ENCODE measurements at regions not wholly inside any gene's neighbourhood (a gene's known extent, or its start where the extent isn't known, plus 50 kb on each side); places are given as distances from the start of the nearest gene placed in this dataset.

DNA sequence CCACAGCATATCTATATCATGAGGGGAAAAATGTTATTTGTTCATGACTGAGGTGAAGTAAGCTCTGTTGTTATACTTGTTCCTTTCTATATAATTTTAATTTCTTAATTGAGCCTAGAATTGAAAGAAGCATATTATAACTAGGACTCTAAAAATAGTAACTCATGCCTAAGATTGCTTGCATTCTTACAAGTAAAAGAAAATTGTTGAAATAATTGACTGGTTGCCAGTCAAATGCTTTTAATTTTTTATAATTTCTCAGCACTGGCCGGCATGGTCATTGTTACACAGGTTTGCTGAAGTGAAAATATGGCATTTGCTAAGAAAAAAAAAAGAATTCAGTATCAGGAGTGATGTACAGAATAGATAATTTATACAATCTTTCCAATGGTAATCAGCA, 104.8 kb downstream of the GASK1B start:
- DNase-seq, result no peak
- TF ChIP-seq POLR2A (IDR thresholded peaks at IDR 0.05; ENCODE audit: low read length) (no peak), GATA1 (IDR thresholded peaks at IDR 0.05; ENCODE audit: low read depth, low read length) (no peak)

DNA sequence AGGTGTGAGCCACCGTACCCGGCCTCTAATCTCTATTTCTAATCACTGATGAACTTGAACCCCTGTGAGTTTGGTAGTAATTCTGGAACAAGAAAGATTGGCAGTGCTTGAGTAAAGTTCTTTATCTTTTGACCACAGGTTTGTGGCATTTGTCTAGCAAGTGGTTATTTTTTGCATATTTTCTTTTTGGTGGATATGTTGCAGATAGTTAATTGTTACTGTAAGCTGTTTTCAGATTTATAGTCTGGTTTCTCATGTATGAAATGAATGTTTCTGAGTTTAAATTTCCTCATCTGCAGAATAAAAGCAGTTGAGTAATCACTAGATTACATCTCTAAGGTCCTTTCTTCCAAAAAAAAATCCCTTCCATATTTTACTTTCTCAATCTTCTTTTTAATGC, 105.2 kb downstream of the GASK1B start:
- no peak for TF ChIP-seq POLR2A (IDR thresholded peaks at IDR 0.05; ENCODE audit: low read length)
- no peak for TF ChIP-seq GATA1 (IDR thresholded peaks at IDR 0.05; ENCODE audit: low read depth, low read length)
- DNase-seq, result no peak

DNA sequence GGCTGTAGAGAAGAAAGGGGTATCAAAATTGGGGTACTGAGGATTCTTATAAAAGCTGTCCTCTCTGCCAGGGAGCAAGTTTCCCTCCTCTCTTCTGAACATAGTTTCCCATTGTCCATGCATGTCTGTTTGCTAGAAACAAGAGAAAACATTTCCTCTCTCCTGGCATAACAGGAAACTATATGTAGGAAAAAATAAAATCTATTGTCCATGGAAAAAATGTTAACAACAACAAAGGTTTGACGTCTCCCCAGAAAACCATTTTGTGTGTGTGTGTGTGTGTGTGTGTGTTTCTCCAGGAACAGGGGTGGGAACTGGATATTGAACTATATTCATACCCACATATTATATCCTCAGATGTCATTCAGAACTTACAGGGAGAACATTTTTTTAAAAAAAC, 107.2 kb downstream of the GASK1B start:
- no peak for DNase-seq
- TF ChIP-seq GATA1 (IDR thresholded peaks at IDR 0.05; ENCODE audit: low read depth, low read length), result no peak
- no peak for TF ChIP-seq POLR2A (IDR thresholded peaks at IDR 0.05; ENCODE audit: low read length)

DNA sequence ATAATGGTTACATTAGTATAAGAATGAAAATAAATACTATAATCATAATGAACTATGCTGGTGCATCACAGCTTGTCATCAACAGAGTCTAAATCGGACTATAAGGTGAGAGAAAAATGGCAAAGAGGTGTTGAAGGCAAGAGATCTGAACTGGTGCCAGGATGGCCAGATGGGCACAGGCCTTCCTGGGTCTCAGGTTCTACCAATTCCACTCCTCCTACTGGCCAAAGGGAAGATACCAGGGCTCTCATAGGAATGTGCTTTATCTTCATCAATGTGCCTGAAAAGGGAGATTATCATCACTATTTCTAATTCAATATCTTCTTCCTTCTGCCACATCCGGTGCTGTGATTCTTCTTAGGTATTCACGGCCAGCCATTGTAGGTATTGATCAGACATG, 107.6 kb downstream of the GASK1B start:
- DNase-seq, result no peak
- TF ChIP-seq POLR2A (IDR thresholded peaks at IDR 0.05; ENCODE audit: low read length) (no peak), GATA1 (IDR thresholded peaks at IDR 0.05; ENCODE audit: low read depth, low read length) (no peak)

DNA sequence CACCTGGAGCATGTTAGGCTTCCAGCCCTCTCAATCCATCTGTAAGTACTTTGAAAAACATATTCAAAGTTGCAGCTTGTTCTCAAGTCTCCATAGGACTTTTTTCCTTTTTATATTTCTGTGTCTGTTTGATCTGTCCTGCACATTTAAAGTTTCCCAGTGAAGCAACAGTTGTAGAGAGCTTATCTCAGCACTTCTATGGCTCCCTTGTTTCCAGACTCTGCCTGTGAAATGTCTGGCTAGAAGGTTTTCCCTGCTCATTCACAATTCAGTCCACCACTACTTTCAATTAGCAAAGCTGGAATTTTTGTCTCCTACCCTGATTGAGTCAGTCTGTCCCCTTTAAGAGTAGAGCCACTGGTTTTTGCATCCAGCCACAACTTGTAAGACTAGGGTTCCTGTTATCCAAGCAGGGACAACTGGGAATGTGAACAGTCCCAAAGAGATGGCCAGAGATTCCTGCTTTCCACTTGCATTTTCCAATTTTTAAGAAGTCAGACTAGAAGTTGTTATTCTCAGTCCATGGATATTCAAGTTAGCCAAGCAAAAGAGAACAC, 116.1 kb downstream of the GASK1B start:
- no peak for DNase-seq
- TF ChIP-seq GATA1 (IDR thresholded peaks at IDR 0.05; ENCODE audit: low read depth, low read length) (no peak), POLR2A (IDR thresholded peaks at IDR 0.05; ENCODE audit: low read length) (no peak)

DNA sequence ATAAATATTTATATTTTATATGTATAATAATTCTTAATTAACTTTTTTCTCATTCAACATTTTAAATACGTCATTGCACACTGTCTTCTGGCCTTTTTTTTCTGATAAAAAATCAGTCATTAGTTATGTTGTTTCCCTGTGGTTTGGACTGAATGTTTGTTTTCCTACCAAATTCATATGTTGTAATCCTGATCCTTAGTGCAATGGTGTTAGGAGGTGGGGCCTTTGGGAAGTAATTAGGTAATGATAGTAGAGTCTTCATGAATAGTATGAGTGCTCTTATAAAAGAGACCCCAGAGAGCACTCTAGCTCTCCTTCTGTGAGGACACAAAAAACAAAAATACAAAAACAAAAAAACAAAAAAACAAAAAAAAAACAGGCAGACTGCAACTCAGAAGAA, 117.2 kb downstream of the GASK1B start:
- DNase-seq, result no peak

DNA sequence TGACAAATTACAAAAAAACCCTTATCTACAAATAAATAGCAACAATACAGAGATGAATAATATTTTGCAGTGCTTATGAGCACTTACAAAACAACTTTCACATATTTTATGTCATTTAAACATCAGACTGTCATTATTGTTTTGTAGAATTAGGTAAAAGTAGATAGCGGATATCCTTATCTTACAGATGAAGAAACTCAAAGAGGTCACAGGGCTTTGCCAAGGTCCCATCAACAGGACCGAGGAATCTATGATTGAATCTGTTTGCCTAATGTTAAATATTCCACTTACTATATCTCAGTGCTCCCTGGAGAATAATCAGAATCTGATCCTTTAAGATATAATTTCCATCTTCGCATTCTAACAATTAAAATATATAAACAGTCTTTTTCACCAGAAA, 119.0 kb downstream of the GASK1B start:
- TF ChIP-seq GATA1 (IDR thresholded peaks at IDR 0.05; ENCODE audit: low read depth, low read length), result no peak
- no peak for DNase-seq

More for the DNA sequence above, 117.2 kb downstream of the GASK1B start:
- TF ChIP-seq POLR2A (IDR thresholded peaks at IDR 0.05; ENCODE audit: low read length), result no peak
- TF ChIP-seq GATA1 (IDR thresholded peaks at IDR 0.05; ENCODE audit: low read depth, low read length), result no peak

DNA sequence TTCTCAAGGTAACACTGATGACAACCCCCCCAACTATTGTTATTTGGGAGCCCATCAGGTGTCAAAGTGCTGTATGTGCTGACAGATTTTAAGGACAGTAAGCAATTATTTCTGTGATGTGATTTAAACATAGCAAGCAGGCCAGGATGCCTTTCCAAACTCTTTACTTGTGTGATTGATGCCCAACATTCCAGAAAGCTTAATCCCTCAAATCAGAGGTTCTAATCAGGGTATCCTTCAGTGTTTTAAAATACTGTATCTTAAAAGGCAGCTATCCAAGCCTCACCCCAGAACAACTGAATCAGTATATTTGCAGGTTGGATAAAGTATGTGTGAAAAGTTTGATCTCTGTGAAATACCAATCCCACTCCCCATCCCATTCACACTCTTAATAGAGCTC, 119.7 kb downstream of the GASK1B start:
- TF ChIP-seq POLR2A (IDR thresholded peaks at IDR 0.05; ENCODE audit: low read length) (no peak), GATA1 (IDR thresholded peaks at IDR 0.05; ENCODE audit: low read depth, low read length) (no peak)
- DNase-seq, result no peak

DNA sequence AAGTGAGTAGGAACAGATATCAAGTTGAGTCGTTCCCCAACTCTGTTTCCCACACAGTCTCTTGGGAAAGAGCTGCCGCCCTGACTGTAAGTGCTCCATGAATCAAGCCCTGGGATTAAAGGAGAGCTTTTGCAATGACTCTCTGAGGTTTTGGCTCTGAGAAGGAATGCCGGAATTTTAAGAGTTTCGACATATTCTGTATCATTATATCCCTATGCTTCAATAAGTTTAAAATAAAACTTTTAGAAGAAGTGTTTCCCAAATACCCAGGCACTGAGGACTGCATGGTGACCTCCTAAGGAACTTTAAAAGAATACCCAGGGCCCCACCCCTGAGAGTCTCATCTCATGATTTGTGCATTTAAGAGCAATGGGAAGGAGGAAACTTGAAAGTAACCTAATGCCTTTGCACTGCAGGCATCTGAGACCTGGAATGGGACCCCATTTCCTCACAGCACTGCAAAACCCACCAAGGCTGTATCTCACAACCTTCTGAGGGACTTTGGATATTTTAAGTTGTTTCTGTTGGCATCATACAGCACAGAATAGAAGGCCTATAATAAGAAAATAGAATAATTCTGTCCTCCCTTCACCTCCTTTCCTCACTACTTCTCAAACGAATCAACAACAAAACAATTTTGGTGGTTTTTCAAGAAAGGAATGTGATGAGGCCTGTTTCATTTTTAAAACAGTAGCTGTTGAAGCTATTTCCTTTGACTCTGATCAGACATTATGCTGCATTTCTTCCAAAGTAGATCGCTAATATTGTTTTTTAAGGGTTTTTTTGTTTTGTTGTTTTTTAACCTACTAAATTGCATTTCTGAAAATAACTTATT, 121.2 kb downstream of the GASK1B start:
- no peak for TF ChIP-seq GATA1 (IDR thresholded peaks at IDR 0.05; ENCODE audit: low read depth, low read length)
- no peak for DNase-seq

DNA sequence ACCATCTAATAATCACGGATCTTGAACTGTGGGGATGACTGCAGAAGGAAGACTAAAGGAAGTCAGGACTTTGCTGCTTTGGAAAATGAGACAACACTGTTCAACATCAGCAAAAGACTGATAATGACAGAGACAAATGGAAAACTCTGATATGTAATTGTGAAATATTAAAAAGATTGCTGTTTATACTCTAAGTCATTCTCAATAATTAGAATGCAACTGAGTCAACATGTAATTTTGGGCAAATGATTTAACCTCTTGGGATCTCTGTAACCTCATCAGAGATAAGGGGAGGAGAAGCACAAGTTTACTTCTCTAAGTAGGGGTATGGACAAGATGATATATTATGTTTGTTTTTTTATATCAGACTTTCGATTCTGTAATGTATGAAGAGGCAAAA, 121.9 kb downstream of the GASK1B start:
- TF ChIP-seq GATA1 (IDR thresholded peaks at IDR 0.05; ENCODE audit: low read depth, low read length) (no peak), POLR2A (IDR thresholded peaks at IDR 0.05; ENCODE audit: low read length) (no peak)
- no peak for DNase-seq

DNA sequence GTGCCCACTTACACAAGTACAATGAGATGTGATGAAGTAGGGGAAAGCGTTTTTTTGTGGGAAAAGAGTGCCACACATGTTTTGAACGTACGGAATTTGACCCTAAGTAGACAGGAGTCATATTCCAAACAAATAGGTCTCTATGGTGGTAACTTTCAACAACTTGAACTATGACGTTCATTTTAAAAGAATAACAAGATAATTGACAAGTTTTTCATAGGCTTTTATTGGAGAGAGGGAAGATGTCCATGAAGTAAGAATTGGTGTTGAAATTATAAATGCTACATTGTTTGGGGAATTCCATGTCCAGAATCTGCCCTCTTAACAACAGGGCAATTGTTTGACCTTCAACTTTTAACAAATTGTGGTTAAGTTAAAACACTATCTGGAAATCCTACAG, 126.5 kb downstream of the GASK1B start:
- no peak for DNase-seq

DNA sequence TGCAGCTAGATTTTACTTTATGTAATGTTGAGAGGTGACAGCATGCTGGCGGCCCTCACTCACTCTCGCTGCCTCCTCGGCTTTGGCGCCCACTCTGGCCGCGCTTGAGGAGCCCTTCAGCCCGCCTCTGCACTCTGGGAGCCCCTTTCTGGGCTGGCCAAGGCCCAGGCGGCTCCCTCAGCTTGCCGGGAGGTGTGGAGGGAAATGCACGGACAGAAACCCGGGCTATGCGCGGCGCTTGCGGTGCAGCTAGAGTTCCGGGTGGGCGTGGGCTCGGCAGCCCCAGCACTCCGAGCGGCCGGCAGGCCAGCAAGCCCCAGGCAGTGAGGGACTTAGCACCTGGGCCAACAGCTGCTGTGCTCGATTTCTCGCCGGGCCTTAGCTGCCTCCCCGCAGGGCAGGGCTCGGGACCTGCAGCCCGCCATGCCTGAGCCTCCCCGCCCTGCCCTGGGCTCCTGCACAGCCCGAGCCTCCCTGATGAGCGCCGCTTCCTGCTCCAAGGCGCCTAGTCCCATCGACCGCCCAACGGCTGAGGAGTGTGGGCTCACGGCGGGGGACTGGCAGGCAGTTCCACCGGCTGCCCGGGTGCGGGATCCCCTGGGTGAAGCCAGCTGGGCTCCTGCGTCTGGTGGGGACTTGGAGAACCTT, 128.7 kb downstream of the GASK1B start:
- TF ChIP-seq POLR2A (IDR thresholded peaks at IDR 0.05; ENCODE audit: low read length), result no peak
- TF ChIP-seq GATA1 (IDR thresholded peaks at IDR 0.05; ENCODE audit: low read depth, low read length), result no peak
- DNase-seq, result no peak

More for the DNA sequence above, 126.5 kb downstream of the GASK1B start:
- TF ChIP-seq POLR2A (IDR thresholded peaks at IDR 0.05; ENCODE audit: low read length), result no peak
- no peak for TF ChIP-seq GATA1 (IDR thresholded peaks at IDR 0.05; ENCODE audit: low read depth, low read length)

DNA sequence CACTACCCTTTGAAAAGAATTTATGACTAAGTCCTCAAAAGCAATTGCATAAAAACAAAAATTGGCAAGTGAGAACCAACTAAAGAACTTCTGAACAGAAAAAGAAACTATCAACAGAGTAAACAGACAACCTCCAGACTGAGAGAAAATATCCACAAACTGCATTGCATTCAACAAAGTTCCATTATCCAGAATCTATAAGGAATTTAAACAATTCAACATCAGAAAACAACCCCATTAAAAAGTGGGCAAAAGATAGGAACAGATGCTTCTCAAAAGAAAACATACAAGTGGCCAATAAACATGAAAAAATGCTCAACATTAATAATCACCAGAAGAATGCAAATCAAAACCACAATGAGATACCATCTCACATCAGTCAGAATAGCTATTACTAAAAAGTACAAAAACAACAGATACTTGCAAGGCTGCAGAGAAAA, 130.2 kb downstream of the GASK1B start:
- DNase-seq, result no peak
- no peak for TF ChIP-seq POLR2A (IDR thresholded peaks at IDR 0.05; ENCODE audit: low read length)
- no peak for TF ChIP-seq GATA1 (IDR thresholded peaks at IDR 0.05; ENCODE audit: low read depth, low read length)

DNA sequence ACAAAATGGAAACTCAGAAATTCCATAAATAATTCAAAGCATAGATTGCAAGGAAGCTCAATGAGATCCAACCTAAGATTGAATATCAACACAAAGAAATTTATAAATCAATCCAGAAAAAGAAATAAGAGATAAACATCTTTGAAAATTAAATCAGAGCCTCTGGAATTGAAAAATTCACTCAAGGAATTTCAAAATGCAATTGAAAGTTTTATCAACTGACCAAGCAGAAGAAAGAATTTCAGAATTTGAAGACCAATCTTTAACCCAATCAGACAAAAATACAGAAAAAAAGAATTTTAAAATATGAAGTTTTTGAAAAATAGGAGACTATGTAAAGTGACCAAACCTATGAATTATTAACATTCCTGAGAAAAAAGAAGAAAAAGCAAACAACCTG, 134.1 kb downstream of the GASK1B start:
- TF ChIP-seq POLR2A (IDR thresholded peaks at IDR 0.05; ENCODE audit: low read length) (no peak), GATA1 (IDR thresholded peaks at IDR 0.05; ENCODE audit: low read depth, low read length) (no peak)

DNA sequence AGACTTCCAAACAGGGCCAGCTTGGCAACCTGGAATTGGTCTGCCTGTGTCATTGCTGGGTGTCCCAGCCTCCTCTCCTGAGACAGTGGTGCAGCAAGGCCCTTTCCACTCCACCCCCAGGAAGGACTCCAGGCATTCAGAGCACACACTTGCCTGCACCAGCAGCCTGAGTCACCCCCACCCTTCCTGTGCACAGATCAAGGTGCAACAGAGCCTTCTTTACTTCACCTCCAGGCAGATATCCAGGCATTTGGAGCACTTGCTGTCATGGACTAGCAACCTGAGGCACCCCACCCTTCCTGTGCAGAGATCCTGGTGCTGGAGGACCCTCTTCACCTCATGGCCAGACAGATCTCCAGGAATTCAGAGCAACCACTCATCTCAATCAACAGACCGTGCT, 135.8 kb downstream of the GASK1B start:
- no peak for DNase-seq
- TF ChIP-seq POLR2A (IDR thresholded peaks at IDR 0.05; ENCODE audit: low read length), result no peak
- TF ChIP-seq GATA1 (IDR thresholded peaks at IDR 0.05; ENCODE audit: low read depth, low read length), result no peak

More for the DNA sequence above, 134.1 kb downstream of the GASK1B start:
- no peak for DNase-seq

All from erythroblast (primary cell).